GM18520 (cell line): ENCODE measurements at regions not wholly inside any gene's neighbourhood (a gene's known extent, or its start where the extent isn't known, plus 50 kb on each side); places are given as distances from the start of the nearest gene placed in this dataset.

Experiments
- ATAC-seq: cut with Tn5 transposase; IDR thresholded peaks from one replicate; pipeline ENCODE4 v1.9.1; 2021; ENCODE audit not compliant: unreplicated experiment

DNA sequence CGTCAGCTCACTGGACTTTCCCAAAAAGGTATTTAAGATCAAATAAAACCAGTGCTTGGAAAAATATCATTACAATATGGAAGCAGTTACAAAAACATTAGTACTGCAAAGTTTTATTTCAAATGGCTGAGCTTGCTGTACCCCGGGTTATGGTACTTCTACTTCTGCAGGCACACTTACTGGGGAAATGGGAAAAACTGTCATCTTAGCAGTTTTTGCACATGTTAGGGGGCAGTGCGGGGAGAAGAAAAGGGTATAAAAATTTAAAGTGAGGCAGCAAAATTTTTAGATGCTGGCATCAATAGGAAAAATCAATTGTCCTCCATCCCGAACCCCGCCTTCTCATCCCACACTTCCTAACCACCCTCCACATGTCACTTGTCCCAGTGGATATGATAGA lies 133.4 kb downstream of the ATG4C start:
- ATAC-seq, result no peak

DNA sequence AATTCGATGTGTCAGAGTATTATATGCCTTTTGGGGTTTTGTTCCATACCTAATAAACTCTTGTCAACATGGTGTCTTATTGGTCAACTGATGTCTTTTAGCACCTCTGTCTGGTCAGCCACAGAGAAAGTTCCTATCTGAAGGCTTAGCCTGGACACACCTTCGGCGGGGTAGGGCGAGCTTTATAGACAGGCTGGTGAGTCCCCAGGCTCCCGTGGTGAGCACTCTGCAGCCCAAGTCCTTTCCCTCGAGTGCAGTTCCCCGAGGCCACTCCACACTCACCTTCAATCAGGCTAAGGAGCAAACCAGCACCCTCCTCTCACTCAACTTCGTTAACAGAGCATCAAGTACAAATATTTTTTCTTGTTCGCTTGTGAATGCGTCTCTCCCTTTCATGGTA lies 133.9 kb downstream of the ATG4C start:
- no peak for ATAC-seq

DNA sequence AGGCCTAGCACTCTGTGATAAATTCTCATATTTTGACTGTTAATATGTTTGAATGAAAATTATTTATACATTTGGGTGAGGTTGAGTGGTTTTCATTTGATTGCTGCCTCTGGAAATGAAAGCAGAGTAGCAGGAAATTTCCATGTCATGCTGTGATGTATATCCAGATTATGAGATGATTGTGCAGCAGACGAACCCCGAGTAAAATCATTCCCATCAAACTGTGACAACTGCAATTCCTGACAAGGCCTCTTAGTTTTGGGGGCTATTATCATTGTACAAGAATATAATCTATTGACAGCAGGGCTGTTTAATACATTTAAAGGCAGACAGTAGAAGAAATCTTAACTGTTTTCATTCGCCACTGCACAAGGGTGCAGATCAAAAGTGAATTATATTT lies 134.8 kb downstream of the ATG4C start:
- ATAC-seq, result no peak

GRCh38 chr1:62922006-62922405 lies 138.1 kb downstream of the ATG4C start:
- ATAC-seq, result no peak

GRCh38 chr1:62924983-62925790 lies 141.3 kb downstream of the ATG4C start:
- ATAC-seq, result no peak

GRCh38 chr1:62926681-62927252 lies 142.8 kb downstream of the ATG4C start:
- no peak for ATAC-seq

DNA sequence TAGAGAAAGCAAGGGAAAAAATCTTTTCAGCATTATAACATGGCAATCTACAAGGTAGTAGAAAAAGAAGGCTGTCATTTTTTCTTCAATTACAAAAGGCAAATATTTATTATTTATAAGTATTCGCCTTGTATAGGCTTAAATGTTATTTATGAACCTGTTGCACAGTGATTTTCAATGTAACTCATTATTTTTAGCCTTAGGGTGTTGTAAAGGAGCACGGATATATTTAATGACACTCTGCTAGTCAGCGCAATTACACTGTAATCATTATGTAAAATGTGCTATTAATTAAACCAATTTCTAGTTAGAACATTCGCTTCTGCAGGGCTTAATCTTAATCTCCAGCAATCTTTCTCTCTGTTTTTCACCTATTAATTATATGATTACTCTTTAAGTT lies 145.0 kb downstream of the ATG4C start:
- no peak for ATAC-seq

GRCh38 chr1:62937634-62938296 lies 153.8 kb downstream of the ATG4C start:
- no peak for ATAC-seq

DNA sequence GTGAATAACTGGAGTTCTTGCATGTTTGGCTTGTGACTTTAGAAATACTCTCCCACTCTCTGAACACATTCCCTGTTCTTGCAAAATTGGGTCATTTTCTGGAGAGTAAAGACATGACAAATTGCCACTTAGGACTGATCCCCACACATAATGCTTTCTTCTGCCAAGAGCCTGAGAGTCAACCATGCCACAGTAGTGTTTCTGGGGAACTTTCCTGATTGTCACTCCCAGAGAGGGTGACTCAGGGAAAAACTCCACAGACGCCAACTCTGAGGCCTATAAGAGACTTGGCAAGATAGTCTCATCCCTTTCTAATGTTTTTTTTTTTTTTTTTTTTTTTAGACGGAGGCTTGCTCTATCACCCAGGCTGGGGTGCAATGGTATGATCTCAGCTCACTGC lies 157.8 kb downstream of the ATG4C start:
- ATAC-seq, result no peak

DNA sequence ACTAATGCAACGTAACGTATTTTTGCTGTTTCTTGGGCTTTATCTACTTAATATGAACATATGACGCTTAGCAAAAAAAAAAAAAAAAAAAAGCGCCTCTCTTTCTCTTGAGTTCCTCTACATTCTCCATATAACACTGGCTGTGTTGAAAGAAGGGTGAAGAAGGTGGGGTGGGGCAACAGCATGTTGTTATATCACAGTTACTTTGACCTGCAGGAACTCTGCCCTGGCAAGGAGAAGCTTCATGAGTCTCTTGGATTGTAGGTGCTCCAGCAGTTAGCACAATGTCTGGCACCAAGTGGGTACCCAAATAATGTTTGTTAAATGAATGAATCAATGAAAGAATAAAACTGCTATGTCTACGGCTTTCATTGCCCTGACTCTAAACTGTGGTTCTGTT lies 162.6 kb downstream of the ATG4C start:
- no peak for ATAC-seq

DNA sequence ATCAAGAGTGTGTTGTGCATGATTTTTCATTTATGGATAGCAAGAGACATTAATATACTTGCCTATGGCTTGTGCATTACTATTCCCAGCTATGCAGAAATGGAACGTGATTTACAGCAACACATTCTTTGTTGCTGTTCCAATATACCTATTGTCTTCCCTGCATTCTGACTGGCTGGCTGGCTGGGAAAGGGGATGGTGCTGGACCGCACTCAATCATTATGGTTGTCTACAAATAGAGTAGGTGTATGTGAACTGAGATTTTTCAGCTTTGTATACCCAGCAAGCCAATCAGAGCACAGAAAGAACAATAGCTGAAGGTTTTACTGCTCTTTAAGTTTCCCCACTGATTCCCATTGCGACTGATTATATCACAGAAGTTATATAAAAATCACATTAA lies 167.5 kb downstream of the ATG4C start:
- no peak for ATAC-seq

GRCh38 chr1:62952596-62952995 lies 168.7 kb downstream of the ATG4C start:
- no peak for ATAC-seq

- no peak for ATAC-seq
Observed at GRCh38 chr1:62953633-62954032, 169.7 kb downstream of the ATG4C start.

GRCh38 chr1:62954758-62955157 lies 170.8 kb downstream of the ATG4C start:
- ATAC-seq, result no peak

DNA sequence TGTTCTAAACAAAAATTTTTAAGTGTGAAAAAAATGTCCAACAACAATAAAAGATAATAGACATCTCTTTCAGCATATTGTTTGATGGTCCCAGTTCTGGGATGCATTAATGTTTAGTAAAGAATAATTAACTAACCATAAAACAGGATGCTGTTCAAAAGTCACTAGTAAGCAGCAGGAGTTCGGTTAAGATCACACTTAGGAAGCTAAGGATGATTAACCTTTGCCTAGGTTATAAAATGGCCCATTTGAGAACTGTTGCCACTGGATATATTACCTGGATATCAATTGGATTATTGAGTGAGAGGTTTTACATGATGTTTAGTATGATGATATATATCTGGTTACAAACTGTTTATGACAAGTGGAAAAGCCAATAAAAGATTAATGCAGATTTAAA lies 171.7 kb downstream of the ATG4C start:
- no peak for ATAC-seq

DNA sequence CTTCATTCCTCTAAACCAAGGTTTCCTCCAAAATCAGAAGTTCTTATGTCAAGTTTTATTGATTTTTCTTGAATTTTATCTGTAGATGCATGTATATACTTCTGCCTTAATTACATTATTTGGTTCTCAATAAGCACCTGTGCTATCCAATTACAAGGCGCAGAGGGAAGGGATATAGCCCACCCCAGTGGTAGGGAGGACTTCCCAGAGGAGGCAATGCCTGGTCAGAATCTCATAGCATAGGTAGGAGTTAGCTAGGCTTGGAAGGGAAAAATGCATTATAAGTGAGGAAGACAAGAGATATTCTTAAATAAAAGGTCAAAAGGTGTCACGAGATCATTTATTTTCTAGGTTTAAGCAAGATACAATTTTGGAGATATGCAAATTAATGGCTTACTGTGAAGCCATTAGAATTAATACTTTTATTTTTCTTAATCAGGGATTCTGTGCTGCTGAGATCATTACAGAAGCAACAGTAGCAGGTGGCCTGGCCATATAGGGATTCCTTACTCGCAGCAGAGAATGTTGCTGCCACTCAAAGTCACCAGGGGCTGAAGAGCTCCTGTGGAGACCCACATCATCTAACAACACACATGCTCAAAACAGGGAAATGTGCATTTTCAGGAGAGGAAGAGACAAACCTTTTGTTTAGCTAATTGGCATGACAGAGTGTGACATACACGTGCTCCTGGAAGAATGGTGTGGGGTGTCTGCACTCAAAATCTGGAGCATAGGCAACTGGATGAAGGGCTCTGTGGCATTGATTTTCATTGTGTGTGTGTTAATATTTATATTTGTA lies 178.3 kb downstream of the ATG4C start:
- ATAC-seq, result no peak

DNA sequence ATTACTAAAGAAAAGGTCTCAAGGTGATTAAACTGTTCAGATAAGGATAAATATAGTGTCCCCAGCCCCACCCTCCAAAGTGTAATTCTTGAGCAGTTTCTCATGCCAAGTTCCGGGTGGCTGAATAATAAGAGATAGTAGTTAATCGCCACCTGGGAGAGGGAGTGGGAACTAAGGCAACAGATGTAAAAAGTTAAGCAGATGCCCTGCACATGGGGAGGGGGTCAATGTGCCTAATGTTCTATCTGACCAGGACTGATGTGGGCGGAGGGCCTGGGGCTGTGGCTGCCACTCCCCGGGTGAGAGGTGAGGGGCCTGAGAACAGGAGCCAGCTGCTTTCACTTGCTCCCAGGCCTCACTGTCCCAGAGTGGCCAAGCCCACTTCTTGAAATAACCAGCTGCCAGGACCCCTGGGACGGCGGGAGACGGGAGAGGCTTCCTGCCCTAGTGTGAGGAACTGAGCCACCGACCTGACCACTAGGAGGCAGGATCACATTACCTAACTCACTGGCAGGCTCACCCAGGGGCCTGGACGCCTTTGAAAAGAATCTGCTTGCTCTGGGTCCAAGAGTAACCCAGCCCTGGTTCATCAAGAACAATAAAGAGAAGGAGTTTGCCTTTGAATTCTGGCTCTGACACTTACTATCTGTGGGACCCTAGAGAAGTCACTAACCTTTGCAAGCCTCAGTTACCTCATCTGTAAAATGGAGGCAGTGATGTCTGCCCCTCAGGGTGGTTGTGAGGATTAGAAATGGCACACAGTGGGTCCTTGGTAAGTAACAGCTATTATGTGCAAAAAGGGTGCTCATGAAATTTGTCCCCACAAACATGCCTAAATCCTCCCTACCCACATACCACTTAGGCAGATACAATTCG lies 179.2 kb downstream of the ATG4C start:
- no peak for ATAC-seq

DNA sequence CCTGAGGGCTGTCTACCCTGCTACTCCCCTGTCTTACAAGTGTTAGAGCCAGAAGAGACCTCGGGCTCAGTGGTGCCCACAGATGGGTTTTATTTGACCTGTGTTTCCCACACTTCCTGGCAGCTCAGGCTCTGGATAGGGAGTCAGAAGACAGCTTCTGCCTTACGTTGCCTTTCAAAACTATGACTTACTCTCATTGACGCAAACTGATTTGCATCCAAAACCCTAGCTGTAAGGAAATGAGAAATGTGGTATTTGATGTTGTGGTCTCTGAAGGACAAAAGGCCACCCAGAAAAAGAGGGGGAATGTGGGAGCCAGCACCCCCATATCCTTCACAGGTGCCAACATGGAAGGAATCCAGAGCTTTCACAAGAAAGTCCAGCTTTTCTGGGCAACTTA lies 180.2 kb downstream of the ATG4C start:
- ATAC-seq, result no peak

DNA sequence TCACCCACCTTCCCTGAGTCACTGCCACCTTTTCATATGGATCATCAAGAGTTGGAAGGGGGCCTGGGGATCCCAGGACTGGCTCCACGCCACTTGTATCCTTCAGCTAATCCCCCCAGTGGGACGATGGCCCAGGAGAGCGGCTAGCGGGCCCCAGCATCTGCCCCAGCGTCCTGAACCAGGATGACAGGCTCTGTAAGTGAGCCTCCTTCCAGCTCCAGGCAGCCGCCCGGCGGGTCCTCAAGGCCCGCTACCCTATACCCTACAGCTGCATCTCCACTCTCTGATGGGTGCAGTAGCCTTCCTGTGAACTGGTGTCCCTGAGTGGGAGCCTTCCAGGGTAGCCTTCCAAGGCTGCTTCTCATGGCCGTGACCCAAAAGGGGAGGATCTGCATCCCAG lies 183.1 kb downstream of the ATG4C start:
- ATAC-seq, result no peak

- no peak for ATAC-seq
Observed at GRCh38 chr1:62977366-62977765, 193.4 kb downstream of the ATG4C start.

DNA sequence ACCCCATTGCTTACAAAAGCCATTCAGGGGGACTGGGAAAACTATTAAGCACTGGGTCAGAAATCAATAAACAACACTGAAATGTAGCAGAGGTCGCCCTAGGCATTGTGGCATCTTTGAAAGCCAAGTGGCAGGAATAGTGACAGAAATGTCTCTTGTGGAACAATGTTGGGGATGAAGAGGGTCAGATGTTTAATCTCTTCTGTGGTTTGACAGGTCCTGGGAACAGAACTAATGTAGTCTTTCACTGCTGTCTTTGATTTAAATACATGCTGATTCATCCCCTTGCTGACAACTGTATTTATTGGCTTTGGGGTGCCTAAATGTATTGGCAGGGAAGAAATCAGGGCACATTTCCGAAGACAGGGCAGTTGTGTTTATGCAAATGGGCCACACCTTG lies 194.8 kb downstream of the ATG4C start:
- no peak for ATAC-seq
